Mesenchymal stem cell (in vitro differentiated cells and primary cell): ENCODE measurements at regions not wholly inside any gene's neighbourhood (a gene's known extent, or its start where the extent isn't known, plus 50 kb on each side); places are given as distances from the start of the nearest gene placed in this dataset.
A peak's percentile ranks its signal among the peaks of the same experiment; 100 is the strongest.

Experiments used
- DNase-seq: peaks from one replicate; pipeline ENCODE4 v3.0.0-alpha.2; 2013
- H2AFZ ChIP-seq: one replicate; pipeline ENCODE4 v1.6.1; 2013; ENCODE audit warnings: low read depth, mild to moderate bottlenecking, control low read depth, inconsistent platforms, low read length, moderate library complexity
- H2AK5ac ChIP-seq: 2 replicates; pipeline ENCODE4 v1.6.1; 2013; ENCODE audit warnings: low read length, moderate library complexity, mild to moderate bottlenecking, inconsistent platforms; ENCODE audit not compliant: severe bottlenecking
- H2BK120ac ChIP-seq: one replicate; pipeline ENCODE4 v1.6.1; 2013; ENCODE audit warnings: low read depth, mild to moderate bottlenecking, inconsistent platforms, low read length, moderate library complexity
- H2BK12ac ChIP-seq, 2 experiments: one replicate each; pipeline ENCODE4 v1.6.1; 2013; ENCODE audit warnings: inconsistent platforms in 2 of 2, low read length in 2 of 2, mild to moderate bottlenecking in 2 of 2, moderate library complexity in 2 of 2, control low read depth in 1 of 2
- H2BK15ac ChIP-seq: one replicate; pipeline ENCODE4 v1.6.1; 2013; ENCODE audit warnings: mild to moderate bottlenecking, low read depth, inconsistent platforms; ENCODE audit not compliant: poor library complexity, severe bottlenecking
- H2BK5ac ChIP-seq: 2 replicates; pipeline ENCODE4 v1.6.1; 2013; ENCODE audit warnings: low read depth, mild to moderate bottlenecking, low read length, control low read depth, inconsistent platforms; ENCODE audit not compliant: poor library complexity, severe bottlenecking
- H3K14ac ChIP-seq, 2 experiments: one replicate each; pipeline ENCODE4 v1.6.1; 2013; ENCODE audit warnings: inconsistent platforms in 2 of 2, low read length in 2 of 2, control low read depth in 1 of 2, mild to moderate bottlenecking in 1 of 2, moderate library complexity in 1 of 2
- H3K18ac ChIP-seq, 2 experiments: one replicate each; pipeline ENCODE4 v1.6.1; 2013; ENCODE audit warnings: inconsistent platforms in 2 of 2, low read length in 2 of 2, control low read depth in 1 of 2, low read depth in 1 of 2, mild to moderate bottlenecking in 1 of 2
- H3K23ac ChIP-seq, 2 experiments: one replicate each; pipeline ENCODE4 v1.6.1; 2013; ENCODE audit warnings: inconsistent platforms in 2 of 2, low read length in 2 of 2, mild to moderate bottlenecking in 2 of 2, moderate library complexity in 2 of 2, control low read depth in 1 of 2
- H3K27ac ChIP-seq: 2 replicates; pipeline ENCODE4 v1.5.1; 2013; ENCODE audit warnings: mild to moderate bottlenecking, moderate library complexity, low read length, control low read depth, inconsistent platforms; ENCODE audit not compliant: poor library complexity, severe bottlenecking
- H3K27me3 ChIP-seq, 2 experiments: 2 replicates each; pipeline versions ENCODE4 v1.6.1 to v1.7.0; 2013; ENCODE audit warnings: low read length in 2 of 2, mild to moderate bottlenecking in 2 of 2, moderate library complexity in 2 of 2, control low read depth in 1 of 2, inconsistent platforms in 1 of 2; ENCODE audit not compliant: control insufficient read depth in 1 of 2, insufficient read depth in 1 of 2
- H3K36me3 ChIP-seq, 2 experiments: 2 replicates each; pipeline versions ENCODE4 v1.6.1 to v1.7.0; 2013; ENCODE audit warnings: low read length in 2 of 2, control low read depth in 1 of 2, inconsistent platforms in 1 of 2, low read depth in 1 of 2, mild to moderate bottlenecking in 1 of 2; ENCODE audit not compliant: insufficient read depth in 2 of 2, control insufficient read depth in 1 of 2
- H3K4ac ChIP-seq, 2 experiments: one replicate each; pipeline ENCODE4 v1.6.1; 2013; ENCODE audit warnings: inconsistent platforms in 2 of 2, low read length in 2 of 2, mild to moderate bottlenecking in 2 of 2, moderate library complexity in 2 of 2, control low read depth in 1 of 2, low read depth in 1 of 2
- H3K4me1 ChIP-seq: 2 replicates; pipeline ENCODE4 v1.6.1; 2013; ENCODE audit warnings: low read depth, low read length, control low read depth; ENCODE audit not compliant: control insufficient read depth, insufficient read depth
- H3K4me2 ChIP-seq: 2 replicates; pipeline ENCODE4 v1.6.1; 2013; ENCODE audit warnings: low read length, mild to moderate bottlenecking, inconsistent platforms; ENCODE audit not compliant: poor library complexity, severe bottlenecking
- H3K4me3 ChIP-seq, 2 experiments: 2 replicates each; pipeline versions ENCODE4 v1.5.1 to v1.7.0; 2013; ENCODE audit warnings: low read length in 2 of 2, mild to moderate bottlenecking in 2 of 2, control low read depth in 1 of 2, low read depth in 1 of 2; ENCODE audit not compliant: insufficient read depth in 1 of 2
- H3K79me1 ChIP-seq: replicated peaks from 2 replicates; pipeline ENCODE4 v1.6.1; 2013; ENCODE audit warnings: mild to moderate bottlenecking, control low read depth, low read length, inconsistent platforms; ENCODE audit not compliant: poor library complexity, severe bottlenecking
- H3K9ac ChIP-seq: 2 replicates; pipeline ENCODE4 v1.7.0; 2013; ENCODE audit warnings: mild to moderate bottlenecking, low read length, moderate library complexity
- H3K9me3 ChIP-seq: 2 replicates; pipeline ENCODE4 v1.7.0; 2013; ENCODE audit warnings: mild to moderate bottlenecking, low read length; ENCODE audit not compliant: control insufficient read depth
- H4K8ac ChIP-seq: one replicate; pipeline ENCODE4 v1.6.1; 2013; ENCODE audit warnings: inconsistent platforms, mild to moderate bottlenecking, low read length, moderate library complexity
- H4K91ac ChIP-seq: one replicate; pipeline ENCODE4 v1.6.1; 2013; ENCODE audit warnings: mild to moderate bottlenecking, low read length, inconsistent platforms
- WGBS: methylation state at CpG from one replicate; pipeline ENCODE4 v1.1.7; 2013; ENCODE audit warnings: mixed read lengths; 5-methylcytosine and 5-hydroxymethylcytosine counted together

GRCh38 chr5:61261136-61261535 lies 70.9 kb upstream of the ZSWIM6 start:
- no peak overlapping the region for H2BK5ac ChIP-seq
- no peak overlapping the region for H3K23ac ChIP-seq
- no peak overlapping the region for H2BK12ac ChIP-seq
- no peak overlapping the region for H4K91ac ChIP-seq
- H2BK120ac ChIP-seq, result no peak overlapping the region
- H3K79me1 ChIP-seq, result no peaks in the 10 kb centered on the region
- H3K27me3 ChIP-seq, result no peaks in the 10 kb centered on the region
- no peak overlapping the region for H3K4me3 ChIP-seq
- H2BK15ac ChIP-seq, result no peak overlapping the region
- peaks cover 2% of the 10 kb centered on the region for H3K4me1 ChIP-seq
- H3K4me2 ChIP-seq, result no peak overlapping the region
- no peak overlapping the region for H3K9ac ChIP-seq
- H3K18ac ChIP-seq, result no peak overlapping the region
- no peak for DNase-seq
- H2AK5ac ChIP-seq, result no peak overlapping the region
- H4K8ac ChIP-seq, result no peak overlapping the region
- H3K27ac ChIP-seq, result no peak overlapping the region
- no peaks in the 10 kb centered on the region for H3K36me3 ChIP-seq
- H2AFZ ChIP-seq, result no peak overlapping the region
- no peak overlapping the region for H3K4ac ChIP-seq
- no peak overlapping the region for H3K14ac ChIP-seq
- no peaks in the 10 kb centered on the region for H3K9me3 ChIP-seq

- peak overlapping the region in 1 of 2 experiments; percentile 84 for H2BK12ac ChIP-seq
- H2AK5ac ChIP-seq, result no peak overlapping the region
- H2BK120ac ChIP-seq, result no peak overlapping the region
- no peak overlapping the region for H3K23ac ChIP-seq
- no peak overlapping the region for H3K14ac ChIP-seq
- no peaks in the 10 kb centered on the region for H3K9me3 ChIP-seq
- no peaks in the 10 kb centered on the region for H3K79me1 ChIP-seq
- H2BK15ac ChIP-seq, result no peak overlapping the region
- H3K4ac ChIP-seq, result no peak overlapping the region
- H4K8ac ChIP-seq, result peak overlapping the region; percentile 64
- H3K4me3 ChIP-seq, result no peak overlapping the region
- no peak for DNase-seq
- H3K27ac ChIP-seq, result no peak overlapping the region
- no peak overlapping the region for H3K18ac ChIP-seq
- H2BK5ac ChIP-seq, result no peak overlapping the region
- no peak overlapping the region for H3K9ac ChIP-seq
- no peak overlapping the region for H2AFZ ChIP-seq
- H3K4me2 ChIP-seq, result no peak overlapping the region
- H3K27me3 ChIP-seq, result no peaks in the 10 kb centered on the region
- no peaks in the 10 kb centered on the region for H3K36me3 ChIP-seq
- H3K4me1 ChIP-seq, result peaks cover 2% of the 10 kb centered on the region
- peak overlapping the region; percentile 83 for H4K91ac ChIP-seq
- 96% methylated on average over 5 of the region's 5 CpGs for WGBS
Measured at GRCh38 chr5:61262080-61262479, 70.0 kb upstream of the ZSWIM6 start.

GRCh38 chr5:61263072-61263471 lies 69.0 kb upstream of the ZSWIM6 start:
- Histone ChIP-seq H3K4me3 (no peak overlapping the region), H3K18ac (peak overlapping the region in 1 of 2 experiments; percentile 18), H2BK120ac (no peak overlapping the region), H3K4ac (peak overlapping the region in 1 of 2 experiments; percentile 71), H3K27ac (no peak overlapping the region), H4K91ac (no peak overlapping the region), H4K8ac (peak overlapping the region; percentile 37), H3K4me1 (peaks cover 2% of the 10 kb centered on the region), H3K79me1 (no peaks in the 10 kb centered on the region), H3K4me2 (no peak overlapping the region), H3K9ac (no peak overlapping the region), H3K23ac (no peak overlapping the region), H2AK5ac (no peak overlapping the region), H2BK5ac (no peak overlapping the region), H3K27me3 (no peaks in the 10 kb centered on the region), H2AFZ (no peak overlapping the region), H2BK12ac (no peak overlapping the region), H2BK15ac (peak overlapping the region; percentile 48), H3K36me3 (no peaks in the 10 kb centered on the region), H3K14ac (no peak overlapping the region), H3K9me3 (no peaks in the 10 kb centered on the region)
- WGBS, result 76% methylated on average over 6 of the region's 6 CpGs
- DNase-seq, result no peak

- no peak overlapping the region for H4K91ac ChIP-seq
Measured at GRCh38 chr5:61263561-61264272, 68.3 kb upstream of the ZSWIM6 start.

More at GRCh38 chr5:61263561-61264272, 68.3 kb upstream of the ZSWIM6 start:
- Histone ChIP-seq H2BK5ac (no peak overlapping the region), H3K18ac (peak overlapping the region in 1 of 2 experiments; percentile 58), H2BK120ac (no peak overlapping the region), H2BK12ac (no peak overlapping the region), H3K4me1 (peaks cover 2% of the 10 kb centered on the region), H3K79me1 (no peaks in the 10 kb centered on the region), H3K9ac (no peak overlapping the region), H3K4me3 (no peak overlapping the region), H3K23ac (no peak overlapping the region), H2AK5ac (no peak overlapping the region), H3K14ac (no peak overlapping the region), H3K4me2 (no peak overlapping the region), H3K4ac (no peak overlapping the region), H4K8ac (no peak overlapping the region), H3K27ac (no peak overlapping the region), H3K27me3 (no peaks in the 10 kb centered on the region), H2BK15ac (no peak overlapping the region), H2AFZ (peak overlapping the region; percentile 75), H3K36me3 (no peaks in the 10 kb centered on the region), H3K9me3 (no peaks in the 10 kb centered on the region)
- WGBS, result 42% methylated on average over 8 of the region's 11 CpGs
- DNase-seq, result no peak
